H54 (cell line): ENCODE measurements at regions not wholly inside any gene's neighbourhood (a gene's known extent, or its start where the extent isn't known, plus 50 kb on each side); places are given as distances from the start of the nearest gene placed in this dataset.
A peak's percentile ranks its signal among the peaks of the same experiment; 100 is the strongest.
"Not testable (repeated sequence)": the region's sequence is repeated elsewhere in the genome, so short reads cannot be mapped to it uniquely, and the experiment has no call there.

Source experiments
- DNase-seq: peaks from one replicate; pipeline ENCODE4 v3.0.0; 2011; ENCODE audit warnings: low spot score, mixed read lengths; ENCODE audit not compliant: insufficient read length
- FAIRE-seq: peaks from 3 replicates; lab custom pipeline; 2011; peaks lifted over from hg19 to GRCh38; lab: Jason Lieb, UNC
- POLR2A ChIP-seq: IDR thresholded peaks from 2 replicates; pipeline ENCODE4 v1.6.1; 2011; ENCODE audit warnings: low read depth, mild to moderate bottlenecking, low read length

- no peak for DNase-seq
- FAIRE-seq: no peak
- TF ChIP-seq POLR2A: no peak
Measured at GRCh38 chr2:19205983-19206533, 152.4 kb downstream of the OSR1 start.

GRCh38 chr2:19203866-19204265, 154.6 kb downstream of the OSR1 start:
- FAIRE-seq (no peak), DNase-seq (no peak)
- TF ChIP-seq POLR2A: no peak

- no peak for DNase-seq
- FAIRE-seq: no peak
- TF ChIP-seq POLR2A: no peak
Measured at GRCh38 chr2:19201911-19202462, 156.4 kb downstream of the OSR1 start.

GRCh38 chr2:19198381-19198780, 160.0 kb downstream of the OSR1 start:
- FAIRE-seq (no peak), DNase-seq (no peak)
- TF ChIP-seq POLR2A: no peak

- TF ChIP-seq POLR2A: no peak
- FAIRE-seq: no peak
- DNase-seq: no peak
Measured at GRCh38 chr2:19195661-19196060, 162.8 kb downstream of the OSR1 start.

- no peak for TF ChIP-seq POLR2A
- no peak for DNase-seq
- FAIRE-seq: no peak
Measured at GRCh38 chr2:19189391-19189790, 169.0 kb downstream of the OSR1 start.

GRCh38 chr2:19187323-19188020, 171.0 kb downstream of the OSR1 start:
- no peak for TF ChIP-seq POLR2A
- FAIRE-seq (peak; percentile 97), DNase-seq (peak; percentile 37)

GRCh38 chr2:19185086-19185485, 173.3 kb downstream of the OSR1 start:
- DNase-seq (no peak), FAIRE-seq (peak; percentile 55)
- TF ChIP-seq POLR2A: no peak

GRCh38 chr2:19178175-19178574, 180.2 kb downstream of the OSR1 start:
- no peak for DNase-seq
- no peak for TF ChIP-seq POLR2A
- no peak for FAIRE-seq

- no peak for TF ChIP-seq POLR2A
- FAIRE-seq (no peak), DNase-seq (no peak)
Measured at GRCh38 chr2:19176977-19177376, 181.4 kb downstream of the OSR1 start.

- DNase-seq: no peak
- no peak for TF ChIP-seq POLR2A
- no peak for FAIRE-seq
Measured at GRCh38 chr2:19176172-19176852, 182.1 kb downstream of the OSR1 start.

- no peak for TF ChIP-seq POLR2A
Measured at GRCh38 chr2:19174176-19174575, 184.2 kb downstream of the OSR1 start.

GRCh38 chr2:19171409-19171808, 187.0 kb downstream of the OSR1 start:
- FAIRE-seq (no peak), DNase-seq (no peak)
- no peak for TF ChIP-seq POLR2A

More at GRCh38 chr2:19174176-19174575, 184.2 kb downstream of the OSR1 start:
- FAIRE-seq (no peak), DNase-seq (no peak)

- FAIRE-seq (peak; percentile 6), DNase-seq (no peak)
- TF ChIP-seq POLR2A: no peak
Measured at GRCh38 chr2:19169134-19169768, 189.2 kb downstream of the OSR1 start.

GRCh38 chr2:19164099-19164498, 194.3 kb downstream of the OSR1 start:
- DNase-seq, FAIRE-seq: not testable (repeated sequence)
